GM12873 (cell line): ENCODE measurements at regions not wholly inside any gene's neighbourhood (a gene's known extent, or its start where the extent isn't known, plus 50 kb on each side); places are given as distances from the start of the nearest gene placed in this dataset.

Source experiments
- TF ChIP-seq, protein P1 (sequence below): IDR thresholded peaks from 2 replicates; pipeline ENCODE4 v1.5.1; 2012; ENCODE audit warnings: low read depth, mild to moderate bottlenecking, moderate library complexity, low read length, control low read depth; ENCODE audit not compliant: insufficient read depth; ENCODE audit errors: missing control alignments

DNA sequence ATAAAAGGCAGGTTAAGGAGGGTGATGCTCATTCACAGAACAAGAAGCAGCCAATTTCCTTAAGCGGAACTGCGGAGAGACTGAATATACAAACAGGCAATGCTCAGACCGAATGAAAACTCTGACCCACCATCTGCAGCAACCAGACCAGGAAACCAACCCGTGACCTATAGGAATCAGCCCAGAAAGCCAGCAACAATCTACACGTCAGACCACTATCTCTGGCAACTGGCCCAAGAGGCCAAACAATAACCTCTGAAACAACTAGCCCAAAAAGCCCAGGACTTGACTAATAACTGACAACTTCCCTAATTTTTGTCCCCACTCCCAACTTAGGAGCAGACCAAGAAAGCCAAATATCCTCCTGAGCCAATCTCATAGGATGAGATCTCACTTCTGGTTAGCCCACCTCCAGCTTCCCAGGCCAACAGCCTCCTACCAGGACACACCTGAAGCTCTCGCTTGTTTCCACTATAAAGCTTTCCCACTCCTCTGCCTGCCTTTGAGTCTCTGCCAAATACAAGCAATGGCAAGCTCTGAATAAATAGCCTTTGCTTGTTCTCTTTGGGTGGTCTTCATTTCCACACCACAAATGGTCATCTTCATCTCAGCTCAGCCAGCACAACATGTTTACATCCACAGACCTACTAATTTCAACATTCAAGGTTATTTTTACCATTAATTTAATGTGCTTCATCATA, 168.5 kb downstream of the HSD17B3 start:
- TF ChIP-seq, protein P1, sequence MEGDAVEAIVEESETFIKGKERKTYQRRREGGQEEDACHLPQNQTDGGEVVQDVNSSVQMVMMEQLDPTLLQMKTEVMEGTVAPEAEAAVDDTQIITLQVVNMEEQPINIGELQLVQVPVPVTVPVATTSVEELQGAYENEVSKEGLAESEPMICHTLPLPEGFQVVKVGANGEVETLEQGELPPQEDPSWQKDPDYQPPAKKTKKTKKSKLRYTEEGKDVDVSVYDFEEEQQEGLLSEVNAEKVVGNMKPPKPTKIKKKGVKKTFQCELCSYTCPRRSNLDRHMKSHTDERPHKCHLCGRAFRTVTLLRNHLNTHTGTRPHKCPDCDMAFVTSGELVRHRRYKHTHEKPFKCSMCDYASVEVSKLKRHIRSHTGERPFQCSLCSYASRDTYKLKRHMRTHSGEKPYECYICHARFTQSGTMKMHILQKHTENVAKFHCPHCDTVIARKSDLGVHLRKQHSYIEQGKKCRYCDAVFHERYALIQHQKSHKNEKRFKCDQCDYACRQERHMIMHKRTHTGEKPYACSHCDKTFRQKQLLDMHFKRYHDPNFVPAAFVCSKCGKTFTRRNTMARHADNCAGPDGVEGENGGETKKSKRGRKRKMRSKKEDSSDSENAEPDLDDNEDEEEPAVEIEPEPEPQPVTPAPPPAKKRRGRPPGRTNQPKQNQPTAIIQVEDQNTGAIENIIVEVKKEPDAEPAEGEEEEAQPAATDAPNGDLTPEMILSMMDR, result no peak

- TF ChIP-seq, protein P1, result no peak
These were observed 170.2 kb downstream of the HSD17B3 start for GRCh38 chr9:96131825-96132224.

- TF ChIP-seq, protein P1, result no peak
These were observed 171.0 kb downstream of the HSD17B3 start for GRCh38 chr9:96130970-96131369.

- TF ChIP-seq, protein P1, result no peak
These were observed 172.2 kb downstream of the HSD17B3 start for GRCh38 chr9:96129747-96130146.

DNA sequence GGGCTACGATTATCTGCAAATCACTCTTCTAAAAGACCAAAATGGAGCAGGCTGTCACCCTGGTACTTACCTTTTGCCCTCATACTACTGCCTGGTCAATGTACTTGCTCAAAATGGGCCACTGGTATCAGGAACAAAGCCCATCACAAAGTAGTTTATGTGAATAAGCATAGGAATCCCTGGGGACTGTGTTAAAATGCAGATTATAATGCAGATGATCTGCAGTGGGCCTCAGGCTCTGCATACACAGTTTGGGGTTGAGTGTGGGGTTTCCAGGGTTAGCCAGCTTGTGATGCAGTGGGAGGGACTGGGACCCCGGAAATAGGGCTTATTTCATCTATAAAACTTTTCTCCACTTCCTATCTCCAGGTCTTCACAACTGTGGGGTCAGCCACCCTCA, 173.1 kb downstream of the HSD17B3 start:
- TF ChIP-seq, protein P1, result no peak

- TF ChIP-seq, protein P1, result no peak
These were observed 175.6 kb downstream of the HSD17B3 start for GRCh38 chr9:96126321-96126881.

DNA sequence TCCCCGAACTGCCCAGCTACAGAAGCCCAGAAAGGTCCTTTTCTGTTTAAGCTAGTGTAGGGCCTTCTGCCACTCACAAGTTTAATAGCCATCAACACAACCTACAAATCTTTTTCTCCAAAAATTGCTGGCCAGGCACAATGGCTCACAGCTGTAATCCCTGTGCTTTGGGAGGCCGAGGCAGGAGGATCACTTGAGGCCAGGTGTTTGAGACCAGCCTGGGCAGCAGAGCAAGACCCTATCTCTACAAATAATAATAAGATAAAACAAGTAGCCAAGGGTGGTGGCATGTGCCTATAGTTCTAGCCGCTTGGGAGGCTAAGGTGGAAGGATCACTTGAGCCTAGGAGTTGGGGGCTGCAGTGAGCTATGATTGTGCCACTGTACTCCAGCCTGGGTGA, 176.4 kb downstream of the HSD17B3 start:
- TF ChIP-seq, protein P1, result no peak
